ENCODE measurements at regions not wholly inside any gene's neighbourhood (a gene's known extent, or its start where the extent isn't known, plus 50 kb on each side); places are given as distances from the start of the nearest gene placed in this dataset.

DNA sequence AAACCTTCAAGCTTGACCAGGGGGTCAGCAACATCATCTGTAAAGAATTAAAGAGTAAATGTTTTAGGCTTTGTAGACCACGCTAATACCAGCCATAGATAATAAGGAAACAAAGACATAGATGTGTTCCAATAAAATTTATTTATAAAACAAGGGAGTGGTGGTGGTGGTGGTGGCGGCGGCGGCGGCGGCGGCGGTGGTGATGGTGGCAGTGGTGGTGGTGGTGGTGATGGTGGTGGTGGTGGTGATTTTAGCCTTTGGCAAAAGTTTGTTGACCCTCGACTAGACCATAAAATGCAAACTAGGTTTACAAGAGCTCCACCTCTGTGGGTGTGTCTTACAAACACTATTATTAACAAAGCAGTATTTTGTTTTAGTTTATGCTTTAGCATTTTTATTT is 222.3 kb upstream of the SPOCK3 start:
- 61% methylated on average over 9 of the region's 9 CpGs for WGBS
- Histone ChIP-seq H3K27me3 (no peaks in the 10 kb centered on the region), H3K4me1 (no peaks in the 10 kb centered on the region), H3K27ac (replicated peaks in 1 of 4) (no peak overlapping the region), H3K4me3 (no peak overlapping the region), H3K9me3 (no peaks in the 10 kb centered on the region), H3K36me3 (no peaks in the 10 kb centered on the region)
- DNase-seq (ENCODE audit: extremely low spot score): no peak
- TF ChIP-seq POLR2AphosphoS5 (IDR thresholded peaks at IDR 0.05) (no peak), EP300 (IDR thresholded peaks at IDR 0.05) (no peak)
- TF ChIP-seq, protein P1, sequence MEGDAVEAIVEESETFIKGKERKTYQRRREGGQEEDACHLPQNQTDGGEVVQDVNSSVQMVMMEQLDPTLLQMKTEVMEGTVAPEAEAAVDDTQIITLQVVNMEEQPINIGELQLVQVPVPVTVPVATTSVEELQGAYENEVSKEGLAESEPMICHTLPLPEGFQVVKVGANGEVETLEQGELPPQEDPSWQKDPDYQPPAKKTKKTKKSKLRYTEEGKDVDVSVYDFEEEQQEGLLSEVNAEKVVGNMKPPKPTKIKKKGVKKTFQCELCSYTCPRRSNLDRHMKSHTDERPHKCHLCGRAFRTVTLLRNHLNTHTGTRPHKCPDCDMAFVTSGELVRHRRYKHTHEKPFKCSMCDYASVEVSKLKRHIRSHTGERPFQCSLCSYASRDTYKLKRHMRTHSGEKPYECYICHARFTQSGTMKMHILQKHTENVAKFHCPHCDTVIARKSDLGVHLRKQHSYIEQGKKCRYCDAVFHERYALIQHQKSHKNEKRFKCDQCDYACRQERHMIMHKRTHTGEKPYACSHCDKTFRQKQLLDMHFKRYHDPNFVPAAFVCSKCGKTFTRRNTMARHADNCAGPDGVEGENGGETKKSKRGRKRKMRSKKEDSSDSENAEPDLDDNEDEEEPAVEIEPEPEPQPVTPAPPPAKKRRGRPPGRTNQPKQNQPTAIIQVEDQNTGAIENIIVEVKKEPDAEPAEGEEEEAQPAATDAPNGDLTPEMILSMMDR (IDR thresholded peaks at IDR 0.05): no peak
- intact Hi-C loops (cut with DNase I): no loop called here

DNA sequence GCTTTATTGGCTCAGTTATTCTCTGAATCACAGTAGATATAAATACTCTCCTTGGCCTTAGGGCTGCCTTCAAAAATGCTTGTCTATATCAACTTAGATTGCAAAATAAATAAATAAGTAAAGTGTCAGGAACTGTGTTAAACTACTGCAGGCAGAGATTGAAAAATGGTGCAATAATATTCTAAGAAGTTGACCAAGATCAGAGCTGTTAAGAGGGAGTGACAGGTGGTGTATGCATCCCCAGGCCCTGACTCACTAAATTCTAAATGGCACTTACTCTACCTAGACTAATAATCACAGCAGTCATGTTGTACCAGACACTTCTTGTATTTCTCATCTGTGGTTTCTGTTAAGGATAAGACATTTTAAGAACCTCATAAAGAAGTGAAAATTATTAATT is 235.1 kb upstream of the SPOCK3 start:
- intact Hi-C loops (cut with DNase I): no loop called here
- Histone ChIP-seq H3K9me3 (no peaks in the 10 kb centered on the region), H3K27me3 (no peaks in the 10 kb centered on the region), H3K36me3 (no peaks in the 10 kb centered on the region), H3K27ac (replicated peaks in 1 of 4) (no peak overlapping the region), H3K4me1 (no peaks in the 10 kb centered on the region), H3K4me3 (no peak overlapping the region)
- TF ChIP-seq POLR2AphosphoS5 (IDR thresholded peaks at IDR 0.05) (no peak), POLR2A (IDR thresholded peaks at IDR 0.05; ENCODE audit: low read depth) (no peak), EP300 (IDR thresholded peaks at IDR 0.05) (no peak)
- TF ChIP-seq, protein P1 (IDR thresholded peaks at IDR 0.05): no peak
- DNase-seq (ENCODE audit: extremely low spot score): no peak

DNA sequence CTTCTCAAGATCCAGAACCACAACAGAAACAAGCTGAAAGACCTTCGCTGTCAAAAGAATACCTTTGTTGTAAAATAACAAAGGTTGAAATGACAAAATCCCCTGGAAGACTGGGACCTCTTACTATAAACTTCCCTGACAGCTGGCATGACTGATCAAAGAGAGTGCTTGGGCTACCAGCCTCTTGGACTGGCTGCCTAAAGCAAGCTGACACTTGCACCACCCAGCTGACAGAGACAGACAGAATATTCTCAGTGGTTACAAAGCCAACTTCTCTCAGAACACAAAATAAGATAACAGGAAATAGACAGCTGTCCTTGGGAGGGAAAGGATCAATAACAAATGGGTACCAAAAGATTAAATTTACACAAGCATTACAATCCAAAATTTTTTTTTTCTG is 241.7 kb upstream of the SPOCK3 start:
- Histone ChIP-seq H3K4me1 (no peaks in the 10 kb centered on the region), H3K9me3 (no peaks in the 10 kb centered on the region), H3K27ac (replicated peaks in 1 of 4) (no peak overlapping the region), H3K36me3 (no peaks in the 10 kb centered on the region), H3K4me3 (no peak overlapping the region), H3K27me3 (no peaks in the 10 kb centered on the region)
- WGBS: 61% methylated on average over 1 of the region's 1 CpG
- DNase-seq (ENCODE audit: extremely low spot score): no peak
- intact Hi-C loops (cut with DNase I): no loop called here
- TF ChIP-seq EP300 (IDR thresholded peaks at IDR 0.05) (no peak), POLR2A (IDR thresholded peaks at IDR 0.05; ENCODE audit: low read depth) (no peak), POLR2AphosphoS5 (IDR thresholded peaks at IDR 0.05) (no peak)
- TF ChIP-seq, protein P1 (IDR thresholded peaks at IDR 0.05): no peak

DNA sequence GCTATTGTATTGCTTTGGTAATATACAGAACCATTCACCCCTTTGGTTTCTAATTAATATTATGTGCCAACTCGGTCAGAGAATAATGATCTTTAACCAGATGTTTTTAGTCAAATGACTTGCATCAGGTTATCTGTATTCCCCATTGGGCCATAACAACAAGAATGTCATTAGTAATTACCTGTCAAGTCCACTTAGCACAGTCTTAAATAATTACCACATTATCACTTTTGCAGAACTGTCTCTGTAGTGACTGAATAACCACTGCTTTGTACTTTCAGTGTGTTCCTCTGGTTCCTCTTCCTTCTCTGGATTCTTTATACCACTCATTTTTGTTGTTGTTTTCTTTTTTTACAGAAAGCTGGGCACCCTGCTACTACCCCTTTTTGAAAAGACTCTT is 257.7 kb upstream of the SPOCK3 start:
- Histone ChIP-seq H3K36me3 (no peaks in the 10 kb centered on the region), H3K9me3 (no peaks in the 10 kb centered on the region), H3K4me3 (no peak overlapping the region), H3K27ac (replicated peaks in 1 of 4) (no peak overlapping the region), H3K4me1 (no peaks in the 10 kb centered on the region), H3K27me3 (no peaks in the 10 kb centered on the region)
- 24% methylated on average over 1 of the region's 1 CpG for WGBS
- DNase-seq (ENCODE audit: extremely low spot score): no peak
- intact Hi-C loops (cut with DNase I): no loop called here
- TF ChIP-seq POLR2A (IDR thresholded peaks at IDR 0.05; ENCODE audit: low read depth): no peak
- TF ChIP-seq, protein P1 (IDR thresholded peaks at IDR 0.05): no peak
- TF ChIP-seq EP300 (IDR thresholded peaks at IDR 0.05): no peak
- no peak for TF ChIP-seq POLR2AphosphoS5 (IDR thresholded peaks at IDR 0.05)

DNA sequence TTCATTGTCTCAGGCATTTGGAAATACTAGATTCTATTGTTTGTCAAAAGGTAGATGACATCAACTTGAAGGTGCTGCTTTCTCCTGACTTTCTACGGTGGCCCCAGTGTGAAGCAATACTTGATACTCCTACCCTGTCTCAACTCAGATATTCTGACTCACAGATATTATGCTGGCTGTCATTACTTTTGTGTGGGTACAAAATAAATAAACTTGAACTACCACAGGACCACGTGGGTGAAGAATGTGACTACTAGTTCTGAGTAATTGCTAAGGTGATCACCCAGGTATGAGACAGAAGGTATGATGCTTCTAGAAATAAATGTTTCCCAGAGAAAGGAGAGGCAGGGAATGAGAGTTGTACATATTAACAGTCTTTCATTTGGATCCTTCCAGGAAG is 275.3 kb upstream of the SPOCK3 start:
- intact Hi-C loops (cut with DNase I): no loop called here
- H3K27me3 ChIP-seq: no peaks in the 10 kb centered on the region
- DNase-seq (ENCODE audit: extremely low spot score): no peak
- TF ChIP-seq, protein P1 (IDR thresholded peaks at IDR 0.05): no peak
- H3K27ac ChIP-seq (replicated peaks in 1 of 4): no peak overlapping the region
- peaks cover 0 to 5% (median 0%) of the 10 kb centered on the region in 4 donors for H3K9me3 ChIP-seq
- no peak overlapping the region for H3K4me3 ChIP-seq
- H3K4me1 ChIP-seq: no peaks in the 10 kb centered on the region
- 70% methylated on average over 2 of the region's 2 CpGs for WGBS
- no peaks in the 10 kb centered on the region for H3K36me3 ChIP-seq
